BJ (cell line): ENCODE measurements at regions not wholly inside any gene's neighbourhood (a gene's known extent, or its start where the extent isn't known, plus 50 kb on each side); places are given as distances from the start of the nearest gene placed in this dataset.

Source experiments
- CTCF ChIA-PET: fragments of 350-600 bp; formaldehyde crosslinking; extraction: SDS; loops from one replicate; lab custom pipeline; 2021; ENCODE audit warnings: antibody characterized with exemption, inconsistent platforms; lab: Yijun Ruan, JAX
- POLR2A ChIA-PET: fragments of 300-600 bp; sonication (Branson Sonifier 250); formaldehyde crosslinking; extraction: SDS; loops from one replicate; lab custom pipeline; 2021; ENCODE audit warnings: antibody characterized with exemption; lab: Charles Lee
- DNase-seq: peaks from one replicate; pipeline ENCODE4 v3.0.0-alpha.2; 2011; ENCODE audit warnings: low read depth
- H3K27me3 ChIP-seq: 2 replicates; pipeline ENCODE4 v1.6.0; 2011; ENCODE audit warnings: low read length; ENCODE audit not compliant: control insufficient read depth, insufficient read depth
- H3K36me3 ChIP-seq: 2 replicates; pipeline ENCODE4 v1.5.1; 2011; ENCODE audit warnings: low read length; ENCODE audit not compliant: control insufficient read depth, insufficient read depth
- H3K4me3 ChIP-seq: 2 replicates; pipeline ENCODE4 v1.5.1; 2011; ENCODE audit warnings: low read depth, mild to moderate bottlenecking, control low read depth, low read length
- TF ChIP-seq, protein P1 (sequence below): IDR thresholded peaks from 2 replicates; pipeline ENCODE4 v1.5.1; 2011; ENCODE audit warnings: low read depth, mild to moderate bottlenecking, control low read depth, inconsistent platforms, low read length, moderate library complexity; ENCODE audit not compliant: insufficient read depth

DNA sequence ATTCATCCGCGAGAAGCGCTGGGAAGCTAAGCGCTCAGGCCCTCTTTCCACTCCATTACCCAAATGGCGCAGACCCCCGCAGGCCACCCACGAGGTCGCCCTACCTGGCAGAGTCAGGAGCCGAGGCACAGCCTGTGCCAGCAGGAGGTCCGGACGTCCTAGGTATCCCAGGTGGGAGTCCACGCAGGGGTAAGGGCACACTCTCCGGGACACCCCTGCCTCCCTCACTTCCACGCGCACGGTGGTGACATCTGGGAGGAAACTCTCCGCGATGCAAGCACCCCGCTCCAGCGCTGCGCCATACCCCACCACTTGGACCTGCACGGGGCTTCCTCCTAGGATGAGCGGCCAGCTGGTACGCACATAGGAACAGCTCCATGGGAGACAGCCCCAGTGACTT lies 95.1 kb upstream of the ARHGEF7 start:
- H3K4me3 ChIP-seq: no peak overlapping the region
- TF ChIP-seq, protein P1, sequence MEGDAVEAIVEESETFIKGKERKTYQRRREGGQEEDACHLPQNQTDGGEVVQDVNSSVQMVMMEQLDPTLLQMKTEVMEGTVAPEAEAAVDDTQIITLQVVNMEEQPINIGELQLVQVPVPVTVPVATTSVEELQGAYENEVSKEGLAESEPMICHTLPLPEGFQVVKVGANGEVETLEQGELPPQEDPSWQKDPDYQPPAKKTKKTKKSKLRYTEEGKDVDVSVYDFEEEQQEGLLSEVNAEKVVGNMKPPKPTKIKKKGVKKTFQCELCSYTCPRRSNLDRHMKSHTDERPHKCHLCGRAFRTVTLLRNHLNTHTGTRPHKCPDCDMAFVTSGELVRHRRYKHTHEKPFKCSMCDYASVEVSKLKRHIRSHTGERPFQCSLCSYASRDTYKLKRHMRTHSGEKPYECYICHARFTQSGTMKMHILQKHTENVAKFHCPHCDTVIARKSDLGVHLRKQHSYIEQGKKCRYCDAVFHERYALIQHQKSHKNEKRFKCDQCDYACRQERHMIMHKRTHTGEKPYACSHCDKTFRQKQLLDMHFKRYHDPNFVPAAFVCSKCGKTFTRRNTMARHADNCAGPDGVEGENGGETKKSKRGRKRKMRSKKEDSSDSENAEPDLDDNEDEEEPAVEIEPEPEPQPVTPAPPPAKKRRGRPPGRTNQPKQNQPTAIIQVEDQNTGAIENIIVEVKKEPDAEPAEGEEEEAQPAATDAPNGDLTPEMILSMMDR: no peak
- ChIA-PET POLR2A (no interaction called here), CTCF (interaction anchor here (1.1 kb wide), 1 partner anchor 9 kb away, joined by 3 read pairs; no protein-coding TSS in a partner anchor)
- no peaks in the 10 kb centered on the region for H3K36me3 ChIP-seq
- no peak for DNase-seq
- no peaks in the 10 kb centered on the region for H3K27me3 ChIP-seq

DNA sequence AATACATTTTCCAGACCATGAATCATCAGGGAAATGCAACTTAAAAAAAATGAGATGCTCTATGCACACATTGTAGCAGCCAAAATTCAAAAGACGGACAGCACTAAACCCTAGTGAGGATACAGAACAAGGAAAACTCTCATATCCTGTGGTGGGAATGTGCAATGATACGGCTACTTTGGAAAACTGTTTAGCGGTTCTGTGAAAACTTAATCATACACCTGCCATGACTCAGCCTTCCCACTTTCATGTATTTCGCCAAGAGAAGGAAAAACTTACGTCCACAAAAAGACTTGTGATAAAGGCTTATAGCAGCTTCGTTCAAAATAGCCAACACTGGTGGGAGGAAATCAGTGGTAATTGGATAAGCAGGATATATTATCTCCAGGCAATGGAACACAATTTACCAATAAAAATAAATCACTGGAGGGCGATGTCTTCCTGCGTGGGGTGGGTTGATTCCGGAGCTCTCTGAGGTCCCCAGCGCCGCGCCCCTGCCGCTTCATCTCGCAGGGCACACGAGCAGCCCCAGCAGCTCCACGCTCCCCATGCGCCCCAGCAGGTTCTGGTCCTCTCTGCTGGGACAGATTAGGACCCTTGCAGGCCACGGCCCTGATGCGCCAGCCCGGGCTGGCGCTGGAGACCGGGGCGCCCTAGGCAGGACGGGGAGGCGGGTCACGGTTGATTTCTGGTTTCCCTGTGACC lies 97.2 kb upstream of the ARHGEF7 start:
- ChIA-PET POLR2A (no interaction called here), CTCF (no interaction called here)
- no peak overlapping the region for H3K4me3 ChIP-seq
- no peaks in the 10 kb centered on the region for H3K27me3 ChIP-seq
- TF ChIP-seq, protein P1: no peak
- H3K36me3 ChIP-seq: no peaks in the 10 kb centered on the region
- DNase-seq: no peak

DNA sequence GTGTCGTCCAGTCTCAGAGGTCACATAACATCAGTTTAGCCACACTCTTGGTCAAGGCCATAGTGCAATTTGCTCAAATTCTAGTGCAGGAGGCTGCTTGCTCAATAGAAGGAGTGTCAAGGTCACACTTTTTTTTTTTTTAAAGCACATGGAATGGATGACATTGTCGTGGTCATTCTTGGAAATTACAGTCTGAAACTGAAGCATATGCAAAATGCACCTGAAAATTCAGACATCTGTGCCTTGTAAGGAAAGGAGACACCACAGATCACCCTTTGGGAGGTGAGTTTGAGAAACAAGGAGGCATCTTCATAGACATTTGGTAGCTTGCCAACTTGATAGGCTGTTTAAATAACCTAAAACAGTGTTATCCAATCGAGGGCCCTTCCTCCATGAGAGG lies 98.3 kb upstream of the ANKRD10 start:
- Histone ChIP-seq H3K4me3 (no peak overlapping the region), H3K36me3 (no peaks in the 10 kb centered on the region), H3K27me3 (no peaks in the 10 kb centered on the region)
- POLR2A ChIA-PET: no interaction called here
- TF ChIP-seq, protein P1: no peak
- CTCF ChIA-PET: interaction anchor here (0.7 kb wide), 1 partner anchor 254 kb away, joined by 3 read pairs; no protein-coding TSS in a partner anchor
- no peak for DNase-seq

DNA sequence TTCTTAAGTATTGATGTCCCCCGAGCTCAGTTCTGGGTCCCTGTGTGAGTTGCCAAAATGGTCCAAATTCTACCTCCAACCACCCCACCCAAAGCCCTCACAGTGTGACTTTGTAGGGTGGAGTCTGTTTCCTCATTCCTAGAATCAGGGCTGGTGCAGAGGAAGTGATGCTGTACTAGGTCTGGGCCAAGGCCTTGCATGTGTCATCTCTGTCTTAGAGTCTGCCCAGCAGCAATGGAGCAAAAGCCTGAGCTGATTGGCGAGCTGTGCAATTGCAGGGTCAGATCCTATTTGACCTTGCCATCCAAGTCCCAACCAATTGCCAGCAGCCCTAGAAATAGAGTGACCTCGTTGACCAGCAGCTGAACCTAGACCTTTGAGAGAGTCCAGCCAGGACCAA lies 97.0 kb upstream of the ANKRD10 start:
- DNase-seq: no peak
- TF ChIP-seq, protein P1: no peak
- CTCF ChIA-PET: interaction anchor here (0.9 to 1.1 kb wide), 2 partner anchors 26 to 74 kb away, joined by 3 read pairs; no protein-coding TSS in a partner anchor
- no peak overlapping the region for H3K4me3 ChIP-seq
- H3K27me3 ChIP-seq: no peaks in the 10 kb centered on the region
- H3K36me3 ChIP-seq: no peaks in the 10 kb centered on the region
- POLR2A ChIA-PET: no interaction called here

DNA sequence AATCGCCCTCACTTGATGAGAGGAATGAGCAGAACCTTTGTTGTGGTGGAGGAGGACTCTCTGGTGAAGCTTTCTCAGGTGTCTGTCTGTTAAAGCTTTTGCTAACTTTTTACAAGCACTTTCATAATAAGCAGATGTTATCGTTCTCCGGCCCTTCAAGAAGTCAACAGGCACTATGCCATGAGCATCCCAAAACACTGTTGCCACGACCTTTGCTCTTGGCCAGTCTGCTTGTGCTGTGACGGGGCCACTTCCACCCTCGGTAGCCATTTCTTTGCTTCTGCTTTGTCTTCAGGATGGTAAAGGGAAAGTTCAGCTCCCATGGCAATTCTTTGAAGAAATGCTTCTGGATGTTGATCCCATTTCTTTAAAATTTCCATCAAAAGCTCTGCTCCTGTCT lies 93.5 kb upstream of the ANKRD10 start:
- TF ChIP-seq, protein P1: no peak
- Histone ChIP-seq H3K36me3 (no peaks in the 10 kb centered on the region), H3K4me3 (no peak overlapping the region), H3K27me3 (no peaks in the 10 kb centered on the region)
- DNase-seq: no peak
- ChIA-PET POLR2A (no interaction called here), CTCF (no interaction called here)
